GM23248 (cell line): ENCODE measurements at regions not wholly inside any gene's neighbourhood (a gene's known extent, or its start where the extent isn't known, plus 50 kb on each side); places are given as distances from the start of the nearest gene placed in this dataset.

Experiments
- EZH2 ChIP-seq: fragments of 200-600 bp; sonication (generic); IDR thresholded peaks from 2 replicates; pipeline ENCODE4 v1.6.1; 2018; ENCODE audit warnings: antibody characterized with exemption, mild to moderate bottlenecking; ENCODE audit not compliant: insufficient read depth, poor library complexity, severe bottlenecking
- EZH2phosphoT487 ChIP-seq: fragments of 200-600 bp; sonication (generic); IDR thresholded peaks from 2 replicates; pipeline ENCODE4 v1.6.1; 2018; ENCODE audit warnings: antibody characterized with exemption, moderate library complexity, mild to moderate bottlenecking, low read depth; ENCODE audit not compliant: insufficient read depth

GRCh38 chr9:90268613-90269012 is 374.0 kb downstream of the DIRAS2 start:
- TF ChIP-seq EZH2 (no peak), EZH2phosphoT487 (no peak)
